HG02642 (cell line): ENCODE measurements at regions not wholly inside any gene's neighbourhood (a gene's known extent, or its start where the extent isn't known, plus 50 kb on each side); places are given as distances from the start of the nearest gene placed in this dataset.

ENCODE experiments used
- ATAC-seq: cut with Tn5 transposase; IDR thresholded peaks from one replicate; pipeline ENCODE4 v1.9.1; 2021; ENCODE audit warnings: mild to moderate bottlenecking; ENCODE audit not compliant: unreplicated experiment, poor library complexity

DNA sequence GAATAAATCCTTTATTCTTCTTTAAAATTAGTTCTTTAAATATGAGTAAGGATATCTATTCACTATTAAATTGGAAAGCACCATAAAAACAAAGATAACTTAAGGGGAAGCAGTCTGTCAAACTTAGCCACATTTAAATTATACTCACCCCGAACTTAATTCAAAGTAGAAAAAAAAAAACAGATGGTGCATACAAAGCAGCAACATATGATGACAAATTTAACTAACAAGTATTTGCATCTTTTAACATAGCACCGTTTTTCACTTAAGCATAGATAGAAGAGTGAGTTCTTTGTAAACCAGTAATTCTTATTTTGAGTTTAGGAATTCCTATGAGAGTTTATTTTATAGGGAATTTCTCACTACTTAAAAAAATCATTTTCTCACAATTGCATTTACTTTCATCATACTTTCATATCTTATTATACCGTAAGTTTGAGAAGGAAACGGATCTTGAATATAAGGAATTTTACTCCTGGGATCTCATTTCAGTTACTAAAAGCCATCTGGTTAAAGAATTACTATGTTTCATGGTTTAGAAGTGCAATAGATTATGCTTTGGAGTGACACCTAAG is 828.2 kb upstream of the MAP3K7 start:
- no peak for ATAC-seq

- ATAC-seq = no peak
Observed at GRCh38 chr6:91412532-91412931, 825.7 kb upstream of the MAP3K7 start.

DNA sequence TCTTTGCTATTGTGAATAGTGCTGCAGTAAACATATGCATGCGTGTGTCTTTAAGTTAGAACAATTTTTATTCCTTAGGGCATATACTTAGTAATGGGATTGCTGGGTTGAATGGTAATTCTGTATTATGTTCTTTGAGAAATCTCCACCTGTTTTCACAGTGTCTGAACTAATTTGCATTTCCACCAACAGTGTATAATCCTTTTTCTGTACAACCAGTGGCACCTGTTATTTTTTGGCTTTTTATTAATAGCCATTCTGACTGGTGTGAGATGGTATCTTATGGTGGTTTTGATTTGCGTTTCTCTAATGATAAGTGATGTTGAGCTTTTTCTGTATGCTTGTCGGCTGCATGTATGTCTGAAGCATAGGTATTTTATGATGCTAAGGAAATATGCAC is 820.8 kb upstream of the MAP3K7 start:
- ATAC-seq = no peak

DNA sequence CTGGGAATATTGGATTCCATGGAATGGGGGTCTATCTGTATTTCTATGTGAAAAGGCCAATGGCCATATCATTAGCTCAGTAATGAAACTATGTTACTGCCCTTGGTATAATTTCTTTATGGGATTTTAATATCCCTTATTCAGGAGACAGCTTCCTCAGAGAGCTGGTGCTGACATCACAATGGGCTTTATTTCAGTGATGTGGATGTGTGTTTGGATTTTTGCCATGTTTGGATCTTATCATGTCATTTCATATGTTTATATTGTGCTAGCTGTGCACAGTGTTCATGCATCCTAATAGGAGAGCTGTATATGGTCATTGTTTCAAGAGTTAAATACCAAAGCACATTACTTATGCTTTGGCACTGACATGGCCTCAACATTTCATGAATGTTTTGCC is 806.1 kb upstream of the MAP3K7 start:
- ATAC-seq = no peak

GRCh38 chr6:91387290-91388059 is 800.6 kb upstream of the MAP3K7 start:
- ATAC-seq = no peak

- ATAC-seq = no peak
Observed at GRCh38 chr6:91386204-91386603, 799.3 kb upstream of the MAP3K7 start.

DNA sequence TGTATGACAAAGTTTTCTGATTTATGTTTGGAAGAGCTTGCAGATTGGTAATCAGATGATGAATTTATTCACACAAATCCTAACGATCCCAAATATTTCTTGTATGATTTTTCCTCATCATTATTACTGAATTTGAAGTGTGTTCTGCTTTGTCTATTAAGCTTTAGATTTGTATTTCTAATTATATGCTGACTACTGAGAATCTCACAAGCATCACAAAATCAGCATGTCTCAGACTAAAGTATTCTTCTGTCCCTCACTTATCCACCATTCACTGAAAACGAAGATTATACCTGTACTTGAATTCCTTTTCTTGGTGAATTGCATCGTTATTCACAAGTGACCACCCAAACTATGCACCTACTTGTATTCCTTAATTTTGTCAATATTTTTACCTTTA is 796.3 kb upstream of the MAP3K7 start:
- ATAC-seq = no peak

DNA sequence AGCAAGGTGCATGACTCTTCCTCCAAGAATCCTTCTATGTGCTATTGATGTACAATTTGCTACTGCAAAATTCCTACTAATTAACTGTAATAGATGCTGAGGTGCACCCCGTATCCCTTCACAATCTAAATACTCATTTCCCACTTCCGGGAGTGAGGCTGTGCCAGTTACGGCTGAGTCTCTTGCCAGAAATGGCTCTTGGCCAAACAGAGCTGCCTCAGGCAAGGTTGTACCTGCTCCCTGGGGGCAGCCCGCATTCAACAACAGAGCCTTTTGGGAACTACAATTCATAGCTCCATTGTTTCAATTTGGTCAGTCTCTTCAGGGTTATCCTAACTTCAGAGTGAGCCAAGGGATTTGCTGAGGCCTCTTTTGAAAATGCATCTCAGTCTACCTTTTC is 789.8 kb upstream of the MAP3K7 start:
- no peak for ATAC-seq

GRCh38 chr6:91366781-91367180 is 779.9 kb upstream of the MAP3K7 start:
- ATAC-seq = no peak

DNA sequence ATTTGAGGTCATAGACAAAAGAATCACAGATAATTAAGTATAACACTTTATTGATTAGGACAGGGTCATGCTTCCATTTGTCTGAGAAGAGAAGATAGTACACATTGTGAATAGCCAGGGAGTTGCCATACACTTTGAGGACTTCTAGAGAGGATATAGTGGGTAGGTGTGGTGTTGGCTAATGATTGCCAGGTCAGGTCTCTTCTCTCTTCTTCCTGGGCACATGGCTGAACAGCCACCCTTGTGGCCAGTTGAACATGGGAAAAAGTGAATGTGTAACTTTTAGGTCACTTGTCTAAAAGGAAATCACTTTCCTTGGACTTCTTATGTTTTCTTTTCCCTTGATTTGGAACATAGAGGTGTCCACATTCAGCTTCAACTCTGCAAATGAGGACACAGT is 772.1 kb upstream of the MAP3K7 start:
- no peak for ATAC-seq

GRCh38 chr6:91352878-91353277 is 766.0 kb upstream of the MAP3K7 start:
- ATAC-seq = no peak

GRCh38 chr6:91352321-91352720 is 765.4 kb upstream of the MAP3K7 start:
- ATAC-seq = no peak

DNA sequence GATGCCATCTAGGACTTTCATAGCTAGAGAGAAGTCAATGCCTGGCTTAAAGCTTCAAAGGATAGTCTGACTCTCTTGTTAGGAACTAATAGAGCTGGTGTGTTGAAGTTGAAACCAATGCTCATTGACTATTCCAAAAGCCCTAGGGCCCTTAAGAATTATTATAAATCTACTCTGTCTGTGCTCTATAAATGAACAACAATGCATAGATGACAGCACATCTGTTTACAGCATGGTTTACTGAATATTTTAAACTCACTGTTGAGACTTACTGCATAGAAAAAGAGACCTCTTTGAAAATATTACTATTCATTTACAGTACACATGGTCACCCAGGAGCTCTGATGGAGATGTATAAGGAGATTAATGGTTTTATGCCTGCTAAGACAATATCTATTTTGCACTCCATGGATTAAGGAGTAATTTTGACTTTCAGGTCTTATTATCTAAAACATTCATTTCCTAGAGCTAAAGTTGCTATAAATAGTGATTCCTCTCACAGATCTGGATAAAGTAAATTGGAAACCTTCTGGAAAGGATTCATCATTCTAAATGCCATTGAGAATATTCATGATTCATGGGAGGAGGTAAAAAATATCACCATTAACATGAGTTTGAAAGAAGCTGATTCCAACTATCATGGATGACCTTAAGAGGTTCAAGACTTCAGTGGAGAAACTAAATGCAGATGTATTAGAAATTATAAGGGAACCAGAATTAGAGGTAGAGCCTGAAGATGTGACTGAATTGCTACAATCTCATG is 763.5 kb upstream of the MAP3K7 start:
- no peak for ATAC-seq

DNA sequence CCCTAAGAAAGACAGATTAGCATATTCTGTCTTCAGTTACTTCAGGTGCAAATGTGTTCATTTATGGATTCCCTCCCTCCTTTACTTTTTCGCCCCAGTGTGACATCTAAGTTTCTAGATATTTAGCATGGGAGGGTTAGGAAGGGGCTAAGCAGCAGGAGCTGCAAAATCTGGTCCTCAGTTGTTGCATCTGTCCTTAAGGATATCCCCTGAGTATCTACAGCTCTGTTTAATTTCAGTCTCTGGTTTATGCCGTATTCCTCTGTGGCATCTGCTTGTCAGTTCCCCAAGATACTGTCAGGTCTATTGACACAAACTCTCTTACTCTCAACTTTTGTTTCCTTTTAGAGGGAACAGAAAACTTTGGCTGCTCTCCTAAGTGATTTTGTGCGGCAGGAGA is 754.6 kb upstream of the MAP3K7 start:
- ATAC-seq = no peak

DNA sequence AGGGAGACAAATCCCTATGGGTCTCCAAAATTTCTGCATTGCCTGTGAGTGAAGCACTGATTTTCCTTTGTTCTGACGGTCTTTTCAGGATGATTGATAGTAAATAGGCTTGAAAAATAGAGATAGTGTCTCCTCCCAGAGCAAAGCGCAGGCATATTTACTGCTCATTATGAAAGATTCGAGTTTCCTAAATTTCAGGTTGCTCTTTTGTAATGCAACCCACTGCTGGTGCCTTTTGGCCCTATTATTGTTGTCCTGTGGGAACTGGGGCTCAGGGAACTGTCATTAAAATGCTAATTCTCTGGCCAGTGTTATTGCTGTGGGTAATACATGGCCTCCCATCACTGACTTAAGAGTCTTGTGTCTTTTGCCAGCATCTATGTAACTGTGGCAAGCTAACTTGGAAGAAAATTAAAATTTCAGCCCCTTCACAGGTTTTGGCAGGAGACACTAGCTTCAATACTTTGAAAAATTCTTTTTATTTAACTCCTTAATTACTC is 754.1 kb upstream of the MAP3K7 start:
- no peak for ATAC-seq

- no peak for ATAC-seq
Observed at GRCh38 chr6:91337967-91338366, 751.1 kb upstream of the MAP3K7 start.

- ATAC-seq = no peak
Observed at GRCh38 chr6:91330896-91331295, 744.0 kb upstream of the MAP3K7 start.

DNA sequence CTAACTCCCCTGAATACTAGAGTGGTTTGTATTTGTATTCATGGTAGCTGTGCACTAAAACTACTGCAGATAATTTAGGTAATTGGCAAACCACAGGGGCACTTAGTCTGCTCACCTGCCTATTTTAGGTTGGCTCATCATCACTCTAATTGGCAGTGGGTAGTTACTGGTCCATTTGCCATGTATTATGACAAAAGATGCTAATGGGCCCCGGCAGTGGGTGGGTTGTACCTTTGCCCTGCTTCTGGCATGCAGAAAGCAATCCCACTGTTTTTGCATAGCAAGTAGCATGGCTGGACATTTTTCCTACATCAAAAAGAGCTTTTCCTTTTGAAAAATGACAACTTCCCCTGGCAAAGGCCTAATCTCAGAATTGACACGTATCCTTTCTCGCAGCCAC is 741.4 kb upstream of the MAP3K7 start:
- no peak for ATAC-seq

- ATAC-seq = no peak
Observed at GRCh38 chr6:91324711-91325110, 737.8 kb upstream of the MAP3K7 start.

GRCh38 chr6:91317984-91318383 is 731.1 kb upstream of the MAP3K7 start:
- no peak for ATAC-seq

GRCh38 chr6:91317247-91317835 is 730.5 kb upstream of the MAP3K7 start:
- ATAC-seq = no peak
